ENCODE measurements at regions not wholly inside any gene's neighbourhood (a gene's known extent, or its start where the extent isn't known, plus 50 kb on each side); places are given as distances from the start of the nearest gene placed in this dataset.

- TF ChIP-seq CTCF (IDR thresholded peaks at IDR 0.05) (no peak), POLR2A (IDR thresholded peaks at IDR 0.05) (no peak)
These were observed 636.7 kb downstream of the BRD1 start for GRCh38 chr22:49190816-49191505.

Data from esophagus squamous epithelium (tissue), 4 donors.